Glutamatergic neuron (in vitro differentiated cells): ENCODE measurements at regions not wholly inside any gene's neighbourhood (a gene's known extent, or its start where the extent isn't known, plus 50 kb on each side); places are given as distances from the start of the nearest gene placed in this dataset.

Experiments
- DNase-seq: peaks from one replicate; pipeline ENCODE4 v3.0.0; 2022
- H3K27ac Mint-ChIP-seq: one replicate; pipeline ENCODE4 v1.8.0; 2020; ENCODE audit warnings: mild to moderate bottlenecking, mixed read lengths, inconsistent platforms; ENCODE audit not compliant: unreplicated experiment
- H3K27me3 Mint-ChIP-seq: one replicate; pipeline ENCODE4 v1.8.0; 2020; ENCODE audit warnings: mild to moderate bottlenecking, moderate library complexity, mixed read lengths, inconsistent platforms; ENCODE audit not compliant: unreplicated experiment
- H3K36me3 Mint-ChIP-seq: one replicate; pipeline ENCODE4 v1.8.0; 2020; ENCODE audit warnings: mild to moderate bottlenecking, mixed read lengths, inconsistent platforms; ENCODE audit not compliant: unreplicated experiment
- H3K4me1 Mint-ChIP-seq: one replicate; pipeline ENCODE4 v1.8.0; 2020; ENCODE audit warnings: mild to moderate bottlenecking, low read depth, mixed read lengths, inconsistent platforms; ENCODE audit not compliant: unreplicated experiment
- H3K4me3 Mint-ChIP-seq: one replicate; pipeline ENCODE4 v1.8.0; 2020; ENCODE audit warnings: mild to moderate bottlenecking, mixed read lengths, inconsistent platforms; ENCODE audit not compliant: unreplicated experiment
- H3K9me3 Mint-ChIP-seq: one replicate; pipeline ENCODE4 v1.8.0; 2020; ENCODE audit warnings: mild to moderate bottlenecking, moderate library complexity, mixed read lengths, inconsistent platforms; ENCODE audit not compliant: unreplicated experiment
- TF ChIP-seq, protein P1 (sequence below): fragments of 200-600 bp; sonication (generic); IDR thresholded peaks from one replicate; pipeline ENCODE4 v1.5.0; 2021; ENCODE audit not compliant: partially characterized antibody, unreplicated experiment

DNA sequence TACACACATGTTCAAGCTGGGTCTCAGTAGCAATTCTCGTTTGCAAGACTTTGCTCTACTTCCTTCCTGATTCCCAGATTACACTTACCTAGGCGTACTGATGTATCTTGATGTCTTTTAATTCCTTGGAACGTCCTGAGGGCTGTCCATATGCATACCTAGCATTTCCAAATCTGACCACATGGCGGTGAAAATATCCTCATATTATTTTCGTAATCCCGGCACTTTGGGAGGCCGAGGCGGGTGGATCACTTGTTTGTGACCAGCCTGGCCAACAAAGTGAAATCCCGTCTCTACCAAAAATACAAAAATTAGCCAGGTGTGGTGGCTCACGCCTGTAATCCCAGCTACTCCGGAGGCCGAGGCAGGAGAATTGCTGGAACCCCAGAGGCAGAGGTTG, 1786.3 kb upstream of the TENM3 start:
- TF ChIP-seq, protein P1, sequence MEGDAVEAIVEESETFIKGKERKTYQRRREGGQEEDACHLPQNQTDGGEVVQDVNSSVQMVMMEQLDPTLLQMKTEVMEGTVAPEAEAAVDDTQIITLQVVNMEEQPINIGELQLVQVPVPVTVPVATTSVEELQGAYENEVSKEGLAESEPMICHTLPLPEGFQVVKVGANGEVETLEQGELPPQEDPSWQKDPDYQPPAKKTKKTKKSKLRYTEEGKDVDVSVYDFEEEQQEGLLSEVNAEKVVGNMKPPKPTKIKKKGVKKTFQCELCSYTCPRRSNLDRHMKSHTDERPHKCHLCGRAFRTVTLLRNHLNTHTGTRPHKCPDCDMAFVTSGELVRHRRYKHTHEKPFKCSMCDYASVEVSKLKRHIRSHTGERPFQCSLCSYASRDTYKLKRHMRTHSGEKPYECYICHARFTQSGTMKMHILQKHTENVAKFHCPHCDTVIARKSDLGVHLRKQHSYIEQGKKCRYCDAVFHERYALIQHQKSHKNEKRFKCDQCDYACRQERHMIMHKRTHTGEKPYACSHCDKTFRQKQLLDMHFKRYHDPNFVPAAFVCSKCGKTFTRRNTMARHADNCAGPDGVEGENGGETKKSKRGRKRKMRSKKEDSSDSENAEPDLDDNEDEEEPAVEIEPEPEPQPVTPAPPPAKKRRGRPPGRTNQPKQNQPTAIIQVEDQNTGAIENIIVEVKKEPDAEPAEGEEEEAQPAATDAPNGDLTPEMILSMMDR: peak; percentile 58
- Mint-ChIP-seq H3K36me3 (no peaks in the 10 kb centered on the region), H3K27me3 (no peaks in the 10 kb centered on the region), H3K4me3 (no peak overlapping the region), H3K4me1 (no peaks in the 10 kb centered on the region), H3K9me3 (no peaks in the 10 kb centered on the region), H3K27ac (no peak overlapping the region)
- no peak for DNase-seq

DNA sequence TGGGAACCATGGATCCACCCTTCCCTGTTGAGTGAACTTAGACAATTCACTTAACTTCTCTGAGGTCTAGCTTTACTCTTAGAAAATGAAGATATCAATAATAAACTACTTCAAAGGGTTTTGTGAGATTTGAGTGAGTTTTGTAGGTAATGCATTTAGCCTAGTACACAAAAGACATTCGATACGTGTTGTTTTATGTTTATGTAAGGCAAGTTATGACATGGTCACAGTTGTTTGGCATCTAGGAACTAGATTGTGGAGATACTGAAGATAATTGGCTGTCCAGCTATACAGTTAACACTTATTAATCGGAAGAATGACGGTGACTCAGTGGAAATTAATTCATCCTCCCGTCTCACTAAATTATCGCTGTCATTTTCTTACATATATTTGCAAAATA, 1781.1 kb upstream of the TENM3 start:
- no peaks in the 10 kb centered on the region for H3K4me1 Mint-ChIP-seq
- H3K9me3 Mint-ChIP-seq: no peaks in the 10 kb centered on the region
- no peaks in the 10 kb centered on the region for H3K36me3 Mint-ChIP-seq
- no peak overlapping the region for H3K4me3 Mint-ChIP-seq
- no peak for DNase-seq
- TF ChIP-seq, protein P1: no peak
- H3K27ac Mint-ChIP-seq: no peak overlapping the region
- H3K27me3 Mint-ChIP-seq: no peaks in the 10 kb centered on the region

DNA sequence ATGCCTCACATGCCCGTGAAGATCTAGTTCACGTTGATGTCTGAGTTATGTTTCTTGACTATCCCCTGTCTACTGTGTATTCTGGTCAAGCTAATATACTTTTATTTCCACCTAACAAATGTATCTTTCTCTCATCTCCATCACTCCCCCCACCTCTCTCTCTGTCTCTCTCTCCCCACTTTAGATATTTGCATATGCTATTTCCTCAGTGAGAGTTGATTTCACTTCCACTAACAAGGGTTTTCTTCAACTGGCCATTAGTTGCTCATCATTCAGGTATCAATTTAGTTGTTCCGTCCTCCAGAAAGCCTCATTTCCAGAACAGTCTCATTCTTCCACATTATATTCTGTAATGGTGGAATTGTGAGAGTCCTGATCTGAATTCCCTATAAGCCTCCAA, 1777.8 kb upstream of the TENM3 start:
- TF ChIP-seq, protein P1: no peak
- Mint-ChIP-seq H3K27ac (no peak overlapping the region), H3K9me3 (peaks cover 3% of the 10 kb centered on the region), H3K36me3 (peaks cover 7% of the 10 kb centered on the region), H3K27me3 (no peaks in the 10 kb centered on the region), H3K4me3 (no peak overlapping the region), H3K4me1 (no peaks in the 10 kb centered on the region)
- no peak for DNase-seq

DNA sequence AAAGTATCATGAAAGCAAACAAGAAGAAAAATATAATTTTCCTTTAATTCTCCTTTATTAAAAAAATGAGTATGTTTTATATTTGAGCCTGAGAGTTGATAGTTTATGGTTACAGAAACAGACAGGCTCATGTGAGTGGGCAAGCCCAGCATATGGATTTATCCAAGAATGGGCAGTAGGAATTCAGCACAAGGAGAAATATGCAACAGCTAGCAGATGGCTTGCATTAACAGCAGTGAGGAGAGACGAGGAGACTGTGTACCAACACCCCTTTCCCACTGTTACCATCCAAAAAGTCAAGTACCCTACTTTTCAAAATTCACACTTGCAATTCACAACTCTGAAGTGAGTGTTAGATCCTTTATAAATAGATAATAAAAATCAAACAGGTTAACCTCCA, 1760.2 kb upstream of the TENM3 start:
- no peaks in the 10 kb centered on the region for H3K27me3 Mint-ChIP-seq
- no peak for DNase-seq
- TF ChIP-seq, protein P1: no peak
- no peaks in the 10 kb centered on the region for H3K36me3 Mint-ChIP-seq
- no peaks in the 10 kb centered on the region for H3K9me3 Mint-ChIP-seq
- no peak overlapping the region for H3K27ac Mint-ChIP-seq
- H3K4me1 Mint-ChIP-seq: peaks cover 11% of the 10 kb centered on the region
- H3K4me3 Mint-ChIP-seq: no peak overlapping the region

DNA sequence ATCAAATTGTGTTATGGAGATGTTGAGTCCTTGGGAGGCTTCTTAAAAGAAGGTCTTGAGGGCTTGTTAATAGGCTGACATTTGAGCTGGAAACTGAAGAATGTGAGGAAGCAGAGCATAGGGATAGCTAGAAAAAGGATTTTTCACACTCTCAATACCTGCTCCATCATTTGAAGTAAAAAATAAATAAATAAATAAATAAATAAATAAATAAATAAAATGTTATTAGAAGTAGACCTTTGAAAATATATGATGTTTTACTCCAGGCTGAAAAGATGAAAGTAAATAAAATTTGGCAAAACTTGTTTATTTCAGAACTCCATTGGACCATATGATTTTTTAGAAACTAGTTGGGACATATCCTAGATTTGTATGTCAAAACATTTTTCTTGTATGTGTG, 1757.8 kb upstream of the TENM3 start:
- Mint-ChIP-seq H3K27me3 (no peaks in the 10 kb centered on the region), H3K36me3 (no peaks in the 10 kb centered on the region), H3K4me1 (peaks cover 9% of the 10 kb centered on the region), H3K27ac (no peak overlapping the region), H3K9me3 (no peaks in the 10 kb centered on the region), H3K4me3 (no peak overlapping the region)
- TF ChIP-seq, protein P1: no peak
- no peak for DNase-seq
